GM18873 (cell line): ENCODE measurements at regions not wholly inside any gene's neighbourhood (a gene's known extent, or its start where the extent isn't known, plus 50 kb on each side); places are given as distances from the start of the nearest gene placed in this dataset.
"Not testable (repeated sequence)": the region's sequence is repeated elsewhere in the genome, so short reads cannot be mapped to it uniquely, and the experiment has no call there.

Source experiments
- ATAC-seq: cut with Tn5 transposase; IDR thresholded peaks from one replicate; pipeline ENCODE4 v1.9.1; 2021; ENCODE audit warnings: mild to moderate bottlenecking, moderate library complexity, moderate number of reproducible peaks; ENCODE audit not compliant: unreplicated experiment, low FRiP score

DNA sequence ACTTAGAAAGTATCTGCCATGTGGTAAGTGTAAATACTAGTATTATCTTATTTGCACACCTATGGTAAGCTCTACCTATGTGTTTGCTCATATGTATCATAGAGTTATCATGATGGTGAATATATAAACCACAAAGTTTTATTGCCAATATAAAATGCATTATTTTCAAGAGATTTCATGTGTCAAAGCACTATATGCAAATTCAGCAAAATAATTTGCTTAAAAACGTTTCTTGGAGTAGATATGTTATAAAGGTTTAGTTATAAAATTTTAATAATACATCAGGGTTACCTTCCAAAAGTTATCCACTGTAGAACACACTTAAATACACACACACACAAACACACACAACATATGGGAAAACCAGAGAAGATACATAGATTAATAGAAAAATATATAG, 1431.7 kb upstream of the C9orf72 start:
- no peak for ATAC-seq

DNA sequence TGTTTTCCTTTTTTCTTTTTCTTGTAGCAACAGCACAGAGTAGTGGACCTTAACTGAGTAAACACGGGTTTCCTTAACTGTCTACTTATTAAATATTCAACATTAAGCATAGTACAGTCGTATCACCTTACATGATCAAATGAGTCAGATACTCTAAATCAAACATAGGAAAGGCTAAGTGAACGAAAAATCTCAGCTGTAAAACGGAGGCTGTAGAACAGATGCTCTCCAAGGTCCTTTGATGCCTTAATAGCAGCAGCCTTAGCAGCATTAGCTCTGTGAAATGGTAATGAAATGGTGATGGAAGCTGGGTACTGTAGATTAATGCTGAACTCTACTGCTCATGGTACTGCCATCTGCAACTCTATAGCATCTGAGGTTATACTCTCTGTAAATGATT, 1433.3 kb upstream of the C9orf72 start:
- no peak for ATAC-seq

DNA sequence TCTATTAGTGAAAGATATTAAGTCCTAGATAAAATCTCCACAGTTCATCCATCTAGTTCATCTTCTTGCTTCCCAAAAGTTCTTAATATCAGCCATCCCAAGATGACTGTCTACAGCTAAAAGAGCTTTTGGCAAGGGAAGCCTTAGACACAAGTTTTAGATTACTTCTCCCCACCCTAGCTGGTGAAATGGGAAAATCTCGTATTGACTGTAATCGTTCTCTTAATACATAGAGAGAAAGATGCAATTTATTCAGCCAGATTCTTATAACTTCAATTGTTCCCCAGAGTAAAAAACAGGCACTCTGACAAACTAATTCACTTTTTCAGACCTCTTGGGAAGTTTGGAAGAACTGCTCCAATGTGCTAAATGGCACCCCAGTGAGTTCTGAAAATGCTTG, 1439.6 kb upstream of the C9orf72 start:
- no peak for ATAC-seq

DNA sequence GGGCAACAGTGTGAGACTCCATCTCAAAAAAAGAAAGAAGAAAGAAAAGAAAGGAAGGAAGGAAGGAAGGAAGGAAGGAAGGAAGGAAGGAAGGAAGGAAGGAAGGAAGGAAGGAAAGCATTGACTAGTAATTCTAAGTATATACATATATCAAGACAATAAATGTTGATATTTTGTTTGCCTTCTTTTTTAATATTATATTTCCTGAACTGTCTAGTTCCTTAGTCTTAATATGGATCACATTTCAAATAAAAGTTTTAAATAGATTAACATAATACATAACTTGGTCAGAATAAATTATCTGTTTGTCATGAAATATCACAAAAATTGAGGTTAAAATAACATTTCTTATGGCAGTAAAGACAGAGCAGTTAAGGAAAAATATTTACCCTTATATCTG, 1448.4 kb upstream of the C9orf72 start:
- ATAC-seq, result no peak

DNA sequence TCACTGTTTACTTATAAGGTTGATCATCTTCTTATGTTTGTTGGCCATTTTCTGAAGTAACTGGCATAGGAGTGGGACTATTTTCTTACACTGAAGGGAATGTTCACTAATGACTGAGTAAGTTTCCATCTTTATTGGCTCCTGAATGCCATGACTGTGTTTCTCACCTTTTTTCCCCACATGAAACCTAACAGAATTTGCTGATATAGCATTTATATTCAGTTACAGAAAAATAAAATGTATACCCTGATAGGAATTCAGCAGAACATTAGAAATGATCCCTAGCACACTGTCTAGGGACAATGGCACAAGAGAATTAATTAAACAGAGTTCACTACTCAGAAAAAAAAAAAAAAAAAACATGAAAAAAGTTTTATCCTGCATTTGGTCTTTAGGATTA, 1465.1 kb upstream of the C9orf72 start:
- ATAC-seq, result no peak

DNA sequence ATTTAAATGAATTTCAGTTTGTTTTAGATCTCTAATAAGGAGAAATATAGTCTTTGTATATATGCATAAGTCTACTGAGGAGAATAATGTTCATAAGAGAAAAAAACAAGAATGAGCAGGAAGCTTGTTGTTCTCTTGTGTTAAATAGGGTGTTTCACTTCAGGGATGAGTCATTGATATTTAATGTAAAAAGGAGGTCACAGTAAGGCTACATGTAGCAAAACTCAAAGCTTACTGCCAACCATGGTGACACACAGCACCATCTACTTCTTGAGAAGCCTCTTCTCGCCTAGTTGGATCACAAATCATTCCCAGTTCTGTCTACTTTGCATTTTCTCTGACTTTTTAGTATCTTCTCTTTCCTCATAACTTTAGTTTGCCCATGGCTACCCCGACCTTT, 1466.0 kb upstream of the C9orf72 start:
- no peak for ATAC-seq

DNA sequence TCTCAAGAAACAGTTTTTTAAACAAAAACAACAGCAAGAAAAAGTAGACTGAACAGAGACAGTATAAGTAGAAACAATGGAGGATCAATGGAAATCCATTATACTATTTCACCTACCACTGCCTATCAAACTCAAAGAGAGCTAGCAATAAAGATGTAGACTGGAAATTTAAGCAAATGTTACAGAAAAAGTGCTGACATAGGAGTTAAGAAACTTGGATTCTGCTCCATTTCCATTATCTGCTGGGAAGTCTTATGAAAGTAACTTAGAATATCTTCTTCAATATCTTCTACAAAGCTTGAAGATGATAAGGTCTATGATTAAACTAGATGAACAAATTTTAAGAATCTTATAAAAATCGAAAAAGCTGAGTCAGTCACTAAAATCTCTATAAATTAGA, 1469.8 kb upstream of the C9orf72 start:
- ATAC-seq, result no peak

DNA sequence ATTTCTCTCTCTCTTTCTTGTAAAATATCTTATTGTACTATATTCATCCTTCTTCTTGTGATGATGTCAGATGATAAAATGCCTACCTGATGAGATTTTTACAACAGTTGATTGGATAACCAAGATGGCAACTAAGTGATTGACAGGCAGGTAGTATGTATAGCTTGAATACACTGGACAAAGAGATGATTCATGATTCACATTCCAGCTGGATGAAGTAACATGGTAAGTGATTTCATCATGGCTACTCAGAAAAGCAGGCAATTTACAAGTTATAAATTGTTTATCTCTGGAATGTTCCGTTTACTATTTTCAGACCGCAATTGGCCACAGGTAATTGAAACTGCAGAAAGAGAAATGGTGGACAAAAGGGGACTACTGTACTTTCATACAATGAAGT, 1471.7 kb upstream of the C9orf72 start:
- no peak for ATAC-seq

DNA sequence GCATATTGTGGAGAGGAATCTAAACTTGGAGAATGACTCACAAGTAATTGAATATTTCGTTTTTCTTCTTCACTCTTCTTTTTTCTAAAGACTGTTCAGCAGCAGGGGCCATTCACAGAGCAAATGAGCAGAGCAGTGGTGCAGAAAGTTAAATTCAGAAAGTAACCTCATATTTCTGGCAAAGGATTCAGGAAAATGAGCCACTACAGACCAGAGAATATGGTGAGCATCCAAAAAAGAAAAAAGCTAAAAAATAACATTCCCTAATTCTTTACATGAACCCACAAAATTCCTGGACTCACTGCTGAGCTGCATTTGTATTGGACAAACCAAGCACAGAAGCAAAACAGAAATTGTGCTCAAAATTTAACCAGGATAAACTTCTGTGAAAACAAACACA, 1486.8 kb upstream of the C9orf72 start:
- no peak for ATAC-seq

DNA sequence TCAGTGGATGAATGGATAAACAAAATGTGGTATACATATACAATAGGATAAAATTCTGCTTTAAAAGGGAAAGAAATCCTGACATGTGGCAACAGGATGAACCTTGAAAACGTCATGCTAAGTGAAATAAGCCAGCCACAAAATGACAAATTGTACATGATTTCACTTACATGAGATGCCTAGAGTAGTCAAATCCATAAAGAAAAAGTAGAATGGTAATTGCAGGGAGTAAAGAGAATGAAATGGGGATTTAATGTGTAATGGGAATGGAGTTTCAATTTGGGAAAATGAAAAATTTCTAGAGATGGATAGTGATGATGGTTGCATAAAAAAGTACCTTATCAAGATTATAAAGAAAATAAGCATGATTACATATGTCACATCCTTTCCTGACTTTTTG, 1489.2 kb upstream of the C9orf72 start:
- no peak for ATAC-seq

DNA sequence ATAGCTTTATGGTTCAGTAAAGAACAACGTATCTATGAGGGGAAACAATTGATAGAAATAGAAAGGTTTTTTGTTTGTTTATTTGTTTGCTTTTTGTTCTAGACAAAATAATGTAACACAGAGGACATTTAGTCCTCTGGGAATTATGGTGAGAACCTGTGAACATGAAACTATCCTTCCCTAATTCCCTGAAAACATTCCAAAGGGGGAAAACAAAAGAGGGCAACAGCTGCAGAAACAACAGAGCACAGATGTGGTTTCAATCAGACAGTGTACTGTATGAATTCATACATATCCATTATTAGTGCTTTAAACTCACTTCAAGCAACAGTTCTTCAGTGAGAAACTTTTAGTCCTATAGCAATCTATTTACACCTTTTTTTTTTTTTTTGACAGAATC, 1489.8 kb upstream of the C9orf72 start:
- no peak for ATAC-seq

DNA sequence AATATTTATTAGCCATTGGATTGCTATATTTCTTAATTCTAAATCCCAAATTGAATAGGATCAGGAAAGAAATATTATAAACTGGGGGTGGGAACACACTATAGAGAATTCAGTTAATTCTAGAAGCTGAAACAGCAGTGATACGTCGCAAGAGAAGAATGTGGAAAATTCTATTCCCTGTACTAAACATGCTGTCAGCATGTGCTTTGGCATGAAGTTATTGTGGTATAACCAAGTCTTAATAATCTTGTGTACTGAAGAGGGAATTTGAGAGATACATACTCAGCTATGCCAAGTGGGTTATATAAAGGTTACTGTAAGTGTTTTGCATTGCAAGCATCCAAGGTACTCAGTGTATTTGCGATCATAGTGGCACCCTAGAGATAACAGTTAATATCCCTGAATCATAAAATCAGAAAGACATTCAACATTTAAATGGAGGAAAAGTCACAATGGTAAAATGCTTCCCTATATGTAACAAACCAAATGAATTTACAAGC, 1492.9 kb upstream of the C9orf72 start:
- no peak for ATAC-seq

DNA sequence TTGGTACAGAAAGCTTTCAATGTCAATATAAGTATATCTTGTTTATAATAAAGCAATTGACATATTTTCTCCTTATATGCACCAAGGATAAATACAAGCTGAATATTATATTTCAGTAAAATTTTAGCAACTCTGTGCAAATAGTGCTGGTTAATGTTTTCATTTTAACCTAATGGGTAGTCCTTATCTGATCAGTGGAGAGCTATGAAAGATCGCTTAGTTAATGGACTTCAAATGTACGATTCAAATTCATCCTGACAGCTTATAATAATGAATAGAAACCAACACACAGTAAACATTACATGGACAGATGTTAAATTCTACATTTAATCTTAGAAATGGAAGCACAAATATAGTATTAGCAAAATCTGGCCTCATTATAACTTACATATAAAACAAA, 1495.2 kb upstream of the C9orf72 start:
- ATAC-seq, result no peak

DNA sequence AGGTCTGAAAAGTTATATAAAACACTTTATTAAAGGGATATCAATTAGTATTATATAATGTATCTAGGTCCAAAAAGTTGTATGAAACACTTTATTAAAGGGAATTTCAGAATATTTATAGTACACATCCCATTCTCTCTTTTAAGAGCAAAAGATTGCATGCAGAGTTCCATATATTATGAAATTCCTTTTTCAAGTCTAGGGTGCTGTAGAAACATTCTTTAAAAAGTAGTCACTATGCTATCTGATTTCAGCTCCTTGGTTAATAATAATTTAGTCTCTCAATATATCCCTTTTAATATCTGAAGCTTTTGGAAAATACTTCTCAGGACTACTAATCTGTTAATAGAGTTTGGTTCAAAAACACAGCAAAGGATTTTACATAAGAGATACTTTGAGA, 1496.1 kb upstream of the C9orf72 start:
- no peak for ATAC-seq

DNA sequence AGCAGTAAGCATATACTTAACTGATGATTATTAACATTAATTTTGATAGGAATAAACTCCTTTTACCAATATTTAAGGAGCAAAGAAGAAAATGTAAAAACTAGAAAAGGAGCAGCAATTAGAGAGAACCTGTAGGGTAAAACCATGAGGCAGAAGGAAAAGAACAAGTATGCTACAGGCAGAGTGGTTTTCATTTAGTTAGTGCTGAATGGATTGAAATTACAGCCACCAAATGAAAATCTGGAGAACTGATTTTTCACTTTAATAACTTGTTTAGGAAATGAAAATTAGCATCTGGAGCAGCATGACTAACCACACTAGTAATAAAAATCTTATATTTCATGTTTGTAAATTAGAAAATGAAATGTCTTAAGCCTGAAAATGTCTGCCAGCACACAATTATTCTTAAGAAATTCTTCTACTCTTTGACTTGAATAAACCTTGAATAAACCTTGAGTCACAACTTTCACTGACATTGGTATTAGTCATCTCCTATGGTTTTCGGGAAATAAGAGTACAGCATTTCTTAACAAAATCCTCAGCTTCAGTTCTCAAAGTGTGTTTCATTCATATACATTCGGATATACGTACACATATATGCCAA, 1504.9 kb upstream of the C9orf72 start:
- ATAC-seq, result no peak

DNA sequence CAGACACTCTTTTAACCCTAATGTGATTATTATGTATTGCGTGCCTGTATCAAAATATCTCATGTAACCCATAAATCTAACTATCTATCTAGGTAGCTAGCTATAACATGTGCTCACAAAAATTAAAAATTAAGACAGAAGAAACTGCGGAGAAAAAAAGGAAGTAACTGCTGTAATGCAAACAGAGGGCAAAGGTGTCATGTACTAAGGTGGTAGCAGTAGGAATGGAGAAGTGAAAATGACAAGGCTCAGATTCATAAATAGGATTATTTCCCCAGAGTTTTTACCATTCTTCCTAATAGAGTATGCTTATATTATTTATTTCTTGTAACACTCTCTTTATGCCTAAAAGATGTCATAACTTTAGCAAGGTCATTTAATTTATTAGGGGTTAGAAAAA, 1527.5 kb upstream of the C9orf72 start:
- no peak for ATAC-seq

DNA sequence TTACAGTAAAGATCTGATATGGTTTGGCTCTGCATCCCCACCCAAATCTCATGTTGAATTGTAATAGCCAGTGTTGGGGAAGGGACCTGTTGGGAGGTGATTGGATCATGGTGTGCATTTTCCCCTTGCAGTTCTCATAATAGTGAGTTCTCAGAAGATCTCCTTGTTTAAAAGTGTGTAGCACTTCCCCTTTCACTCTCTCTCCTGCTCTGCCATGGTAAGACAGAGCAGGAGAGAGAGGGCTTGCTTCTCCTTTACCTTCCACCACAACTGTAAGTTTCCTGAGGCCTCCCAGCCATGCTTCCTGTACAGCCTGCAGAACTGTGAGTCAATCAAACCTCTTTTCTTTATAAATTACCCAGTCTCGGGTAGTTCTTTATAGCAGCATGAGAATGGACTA, 1530.9 kb upstream of the C9orf72 start:
- not testable (repeated sequence) for ATAC-seq

DNA sequence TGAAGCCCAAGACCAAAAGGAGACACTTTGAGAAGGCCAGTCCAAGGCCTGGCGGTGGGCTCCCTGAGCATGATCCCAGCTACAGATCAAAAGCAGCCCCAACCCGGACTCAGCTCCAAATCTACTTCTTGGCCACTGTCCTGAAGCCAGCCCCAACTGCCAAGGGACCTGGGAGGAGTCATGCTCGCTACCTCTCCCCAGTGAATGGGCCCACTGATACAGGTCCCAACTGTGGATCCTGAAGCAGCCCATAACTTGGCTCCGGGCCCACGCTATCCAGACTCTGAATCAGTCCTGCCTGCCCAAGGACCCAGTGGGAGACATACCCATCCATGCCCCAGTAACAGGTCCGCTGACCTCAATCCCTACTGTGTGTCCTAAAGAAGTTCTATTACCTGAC, 1545.3 kb upstream of the C9orf72 start:
- no peak for ATAC-seq

DNA sequence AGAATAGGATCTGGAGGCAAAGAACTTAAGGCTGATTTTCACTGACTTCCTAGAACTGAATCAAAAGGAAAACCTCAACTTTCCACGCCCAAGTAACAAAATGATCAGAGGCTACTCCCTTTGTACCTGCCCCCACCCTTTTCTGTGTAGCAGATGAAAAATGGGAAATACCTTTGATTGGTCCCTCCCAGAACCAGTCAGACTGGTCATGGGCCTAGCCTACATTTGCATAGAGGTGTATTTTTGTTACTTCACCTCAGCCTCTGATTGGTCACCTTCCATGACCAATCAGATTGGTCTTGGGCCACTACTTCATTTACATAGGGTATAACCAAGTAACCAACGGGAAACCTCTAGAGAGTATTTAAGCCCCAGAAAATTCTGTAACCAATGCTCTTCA, 1553.5 kb upstream of the C9orf72 start:
- ATAC-seq, result no peak

DNA sequence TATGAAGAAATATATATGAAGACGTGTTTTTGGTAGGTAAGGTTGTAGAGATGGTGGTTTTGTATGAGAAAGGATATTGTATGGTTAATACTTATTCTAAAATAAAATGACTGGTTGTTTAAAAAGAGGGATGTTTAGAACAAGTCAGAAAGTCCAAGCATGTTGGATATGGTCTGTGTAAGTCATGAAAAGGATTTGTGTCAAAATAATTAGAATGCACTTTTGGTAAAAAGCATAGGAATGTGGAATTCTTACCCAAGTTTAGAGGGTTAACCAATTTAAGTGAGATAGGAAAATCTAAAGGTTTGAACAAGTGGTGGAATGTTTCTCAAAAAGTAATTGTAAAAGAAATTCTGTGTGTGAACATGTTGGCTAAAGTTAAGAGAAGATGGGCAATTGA, 1556.5 kb upstream of the C9orf72 start:
- no peak for ATAC-seq

DNA sequence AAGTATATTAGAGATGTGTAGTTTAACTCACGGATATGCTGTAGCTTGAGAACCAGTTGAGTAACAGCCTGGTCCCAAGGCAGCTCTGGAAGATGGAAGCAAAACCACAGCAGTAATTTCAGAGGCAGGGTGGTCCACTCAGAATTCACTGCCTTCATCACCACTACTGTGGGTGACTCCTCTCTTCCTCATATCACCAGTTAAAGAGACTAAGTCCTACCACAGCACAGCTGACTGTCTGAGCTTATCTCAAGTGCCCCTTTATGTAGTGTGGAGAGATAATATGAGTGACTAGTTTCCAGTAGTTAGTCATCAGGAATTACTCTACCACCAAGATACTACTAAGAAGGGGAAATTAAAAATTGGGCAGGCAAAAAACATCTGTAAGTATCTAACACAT, 1571.2 kb upstream of the C9orf72 start:
- ATAC-seq, result no peak

DNA sequence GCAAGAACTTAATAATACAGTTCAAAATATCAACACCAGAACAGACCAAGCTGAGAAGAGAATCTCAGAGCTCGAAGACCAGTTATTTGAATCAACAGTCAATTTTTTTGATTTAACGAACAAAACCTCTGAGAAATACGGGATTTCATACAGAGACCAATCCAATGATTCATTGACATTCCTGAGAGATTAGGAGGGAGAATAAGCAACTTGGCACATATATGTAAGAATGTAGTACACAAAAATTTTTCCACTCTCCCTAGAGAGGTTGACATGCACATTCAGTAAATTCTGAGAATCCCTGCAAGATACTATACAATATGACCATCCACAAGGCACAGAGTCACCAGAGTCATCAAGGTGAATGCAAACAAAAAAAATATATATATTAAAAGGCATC, 1577.3 kb upstream of the C9orf72 start:
- no peak for ATAC-seq

DNA sequence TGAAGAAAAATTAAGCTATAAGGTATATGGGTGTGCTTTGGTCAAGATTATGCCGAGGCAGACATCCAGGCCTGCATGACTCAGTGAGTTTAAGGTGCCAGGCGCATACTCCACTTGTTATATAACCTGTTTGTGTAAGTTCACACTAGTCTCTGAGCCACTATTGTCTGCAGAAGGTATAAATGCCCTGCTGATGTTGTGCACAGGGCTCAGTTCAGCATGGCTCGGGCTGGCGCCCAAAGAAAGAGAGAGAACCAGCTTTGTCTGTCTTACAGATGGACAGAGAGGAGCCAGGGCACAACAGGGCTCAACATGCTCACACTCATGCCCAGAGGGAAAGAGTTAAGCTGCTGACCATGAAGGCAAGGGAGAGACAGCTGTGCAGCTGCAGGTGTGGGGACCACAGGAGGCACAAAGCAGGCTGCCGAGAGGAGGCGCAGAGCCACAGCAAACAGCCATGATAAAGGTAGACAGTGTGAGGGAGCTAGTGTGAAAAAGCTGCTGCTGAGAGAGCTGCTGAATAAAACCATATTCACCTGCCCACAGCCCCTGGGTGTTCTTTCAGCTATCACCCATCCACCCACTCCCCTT, 1587.6 kb upstream of the C9orf72 start:
- ATAC-seq, result no peak
